NCI-H82 treated with DMSO at 0.1 percent for 48 hours (cell line): ENCODE measurements at regions not wholly inside any gene's neighbourhood (a gene's known extent, or its start where the extent isn't known, plus 50 kb on each side); places are given as distances from the start of the nearest gene placed in this dataset.

ENCODE experiments used
- DNase-seq: peaks from one replicate; lab custom pipeline; 2025; ENCODE audit not compliant: unreplicated experiment; lab: John Stamatoyannopoulos, UW

DNA sequence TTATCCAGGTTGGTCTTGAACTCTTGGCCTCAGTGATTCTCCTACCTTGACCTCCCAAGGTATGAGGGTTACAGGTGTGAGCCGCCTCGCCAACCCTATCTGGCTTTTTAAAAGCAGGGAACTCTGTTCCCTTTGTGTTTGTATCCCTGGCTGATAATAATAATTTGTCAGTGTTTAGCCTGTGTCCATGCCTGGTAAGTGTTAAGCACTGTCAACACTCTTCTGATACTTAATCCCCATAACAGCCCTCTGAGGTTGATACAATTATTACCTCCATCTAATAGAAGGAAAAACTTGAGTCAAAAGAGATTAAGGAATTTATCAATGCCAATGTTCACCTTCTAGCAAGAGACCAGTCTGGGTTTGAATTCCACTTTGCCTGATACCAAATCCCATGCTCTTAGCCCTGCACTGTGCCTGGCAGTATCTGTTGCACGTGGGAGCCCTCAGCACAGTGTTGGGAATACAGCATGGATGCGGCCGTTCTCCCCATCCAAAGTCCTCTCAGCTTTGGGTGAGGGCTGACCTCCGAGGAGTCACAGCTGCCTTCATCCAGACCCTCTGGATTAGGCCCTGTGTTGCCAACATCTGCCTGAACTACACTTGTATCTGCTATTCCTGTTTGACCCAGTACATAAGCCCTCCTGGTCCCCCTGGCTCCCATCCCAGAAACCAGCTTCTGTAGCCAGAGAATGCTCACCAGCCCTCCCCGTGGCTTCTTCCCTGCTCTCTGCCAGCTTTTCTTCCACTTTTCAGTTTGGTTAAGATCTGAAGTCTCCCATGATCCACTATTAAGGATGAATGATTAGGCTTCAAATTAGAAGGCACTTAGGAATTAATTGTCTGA, 335.6 kb upstream of the ASIC2 start:
- no peak for DNase-seq

DNA sequence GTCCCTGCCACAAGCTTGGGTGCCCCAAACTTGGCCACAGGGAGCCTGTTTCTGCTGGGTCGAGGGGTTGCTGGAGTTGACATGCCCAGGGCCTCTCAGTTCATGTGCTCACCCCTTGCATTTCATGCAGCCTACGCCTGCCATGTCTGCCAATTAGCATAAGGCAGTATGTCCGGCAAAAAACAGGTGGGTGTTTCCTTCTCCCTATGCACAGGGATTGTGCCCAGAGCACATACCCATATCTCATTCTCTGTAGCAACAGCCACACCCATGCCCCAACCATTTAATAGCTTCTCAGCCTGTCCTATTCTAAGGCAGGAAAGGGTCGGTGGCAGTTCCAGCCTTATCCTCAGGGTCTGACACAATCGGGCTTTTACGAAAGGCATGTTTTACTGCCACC, 340.4 kb upstream of the ASIC2 start:
- no peak for DNase-seq

DNA sequence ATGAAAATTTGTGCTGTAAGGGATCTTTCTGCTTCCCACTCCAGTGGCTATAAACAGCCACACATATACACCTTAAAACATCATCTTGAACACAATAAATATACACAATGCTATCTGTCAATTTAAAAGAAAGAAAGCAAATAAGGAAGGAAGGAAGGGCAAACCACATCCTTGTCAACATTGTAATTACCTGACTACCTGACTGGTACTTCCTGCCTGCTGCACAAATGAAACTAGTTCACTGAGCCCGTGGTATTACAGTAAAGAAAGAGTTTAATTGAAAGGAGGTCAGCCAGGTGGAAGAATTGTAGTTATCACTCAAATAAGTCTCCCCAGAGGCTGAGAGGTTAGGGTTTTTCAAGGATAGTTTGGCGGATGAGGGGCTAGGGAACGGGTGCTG, 344.4 kb upstream of the ASIC2 start:
- DNase-seq, result no peak

DNA sequence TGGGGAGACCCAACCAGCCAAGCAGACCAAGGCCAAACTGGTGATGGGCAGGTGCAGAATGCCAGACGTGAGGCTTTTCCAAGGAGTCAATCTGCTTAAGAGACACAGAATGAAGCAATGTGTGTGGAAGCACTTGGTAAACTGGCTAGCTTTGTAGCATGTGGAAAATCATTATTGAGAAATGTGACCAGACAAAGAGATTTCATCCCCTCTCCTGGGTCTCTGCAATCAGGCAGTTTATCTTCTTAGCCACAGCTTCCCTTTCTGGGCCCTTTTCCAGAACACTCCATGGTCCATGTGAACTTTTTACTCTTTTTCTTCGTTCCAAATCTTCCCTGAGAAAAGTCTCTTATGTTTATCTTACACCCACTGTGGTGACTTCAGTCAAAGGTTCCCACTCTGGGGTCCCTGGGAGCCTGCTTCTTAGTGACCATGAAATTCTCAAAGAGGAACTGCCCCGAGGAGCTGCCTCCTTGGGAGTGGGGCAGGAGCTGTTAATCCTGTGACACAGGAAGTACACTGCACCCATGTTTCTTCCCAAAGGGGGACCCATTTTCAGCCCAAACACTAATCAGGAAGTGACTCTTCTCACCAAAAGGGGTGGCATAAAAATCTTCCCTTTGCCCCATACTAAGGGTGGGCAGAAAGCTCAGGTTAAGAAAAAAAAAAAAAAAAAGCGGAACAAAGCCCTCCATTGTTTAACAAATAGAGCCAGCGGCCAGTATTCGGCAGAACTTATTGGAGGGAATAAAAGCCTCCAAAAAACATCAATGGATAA, 346.2 kb upstream of the ASIC2 start:
- DNase-seq, result no peak

DNA sequence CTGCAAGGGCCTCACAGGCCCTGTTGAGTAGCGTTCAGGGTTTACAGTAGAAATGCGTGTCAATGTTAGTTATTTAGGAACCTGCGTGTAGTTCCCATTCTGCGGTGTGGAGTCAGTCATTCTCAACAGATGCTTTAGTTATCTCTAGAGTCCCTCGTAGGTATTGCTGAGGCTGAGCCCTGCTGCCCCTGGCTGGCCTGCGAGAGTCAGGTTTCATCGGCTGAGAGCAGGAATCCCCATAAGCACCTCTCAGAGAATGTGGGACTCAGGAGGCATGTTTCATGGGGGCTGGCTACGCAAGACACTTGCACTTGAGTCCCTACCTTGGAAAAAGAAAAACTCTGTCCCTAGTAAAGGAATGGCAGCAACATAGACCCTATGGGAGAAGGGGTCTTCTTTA, 347.5 kb upstream of the ASIC2 start:
- DNase-seq, result no peak

DNA sequence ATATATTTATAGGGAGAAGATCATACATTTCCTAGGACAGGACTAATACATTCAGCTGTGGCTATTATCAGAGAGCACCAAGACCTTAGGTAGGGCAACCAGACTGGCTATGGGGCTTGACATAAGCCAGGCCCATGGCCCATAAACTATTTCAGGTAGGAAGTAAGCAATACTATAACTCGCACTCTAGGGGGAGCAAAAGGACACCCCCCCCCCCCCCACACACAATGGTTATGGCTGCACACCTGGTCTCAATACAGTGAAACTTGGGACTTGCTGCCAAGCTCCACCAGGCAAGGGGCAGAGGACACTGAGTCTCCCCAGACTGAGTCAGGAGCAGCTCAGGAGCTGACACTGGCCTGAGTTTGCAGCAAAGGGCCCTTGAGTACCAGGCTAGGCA, 348.9 kb upstream of the ASIC2 start:
- DNase-seq, result no peak

DNA sequence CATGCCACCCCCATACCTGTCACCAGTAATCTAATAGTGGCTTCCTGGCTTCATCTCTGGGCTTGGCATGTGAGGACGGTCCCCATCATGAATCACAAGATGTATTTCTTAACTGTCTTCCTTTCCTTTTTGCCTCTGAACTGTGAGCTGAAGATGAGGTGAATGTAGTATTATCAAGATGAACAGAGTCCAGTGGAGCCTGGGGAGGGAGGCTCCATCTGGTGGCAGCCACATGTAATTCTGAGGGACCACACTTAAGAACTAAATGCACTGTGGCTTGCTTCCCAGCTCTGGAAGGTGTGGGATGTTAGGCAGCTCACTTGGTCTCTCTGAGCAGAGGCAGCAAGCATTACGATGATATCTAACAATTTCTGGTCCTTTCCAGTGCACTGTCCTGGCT, 354.9 kb upstream of the ASIC2 start:
- no peak for DNase-seq

DNA sequence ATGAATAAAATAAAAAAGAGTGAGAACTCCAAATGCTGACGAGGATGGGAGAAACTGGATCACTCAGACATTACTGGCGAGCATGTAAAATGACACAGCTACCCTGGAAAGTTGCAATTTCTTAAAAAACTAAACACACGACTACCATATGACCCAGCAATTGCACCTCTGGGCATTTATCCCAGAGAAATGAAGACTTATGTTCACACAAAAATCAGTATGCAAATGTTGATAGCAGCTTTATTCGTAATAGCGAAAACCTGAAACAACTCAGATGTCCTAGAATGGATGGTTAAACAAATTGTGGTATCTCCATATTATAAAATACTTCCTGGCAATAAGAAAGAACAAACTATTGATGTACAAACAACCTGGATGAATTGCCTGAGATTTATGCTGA, 357.2 kb upstream of the ASIC2 start:
- no peak for DNase-seq

DNA sequence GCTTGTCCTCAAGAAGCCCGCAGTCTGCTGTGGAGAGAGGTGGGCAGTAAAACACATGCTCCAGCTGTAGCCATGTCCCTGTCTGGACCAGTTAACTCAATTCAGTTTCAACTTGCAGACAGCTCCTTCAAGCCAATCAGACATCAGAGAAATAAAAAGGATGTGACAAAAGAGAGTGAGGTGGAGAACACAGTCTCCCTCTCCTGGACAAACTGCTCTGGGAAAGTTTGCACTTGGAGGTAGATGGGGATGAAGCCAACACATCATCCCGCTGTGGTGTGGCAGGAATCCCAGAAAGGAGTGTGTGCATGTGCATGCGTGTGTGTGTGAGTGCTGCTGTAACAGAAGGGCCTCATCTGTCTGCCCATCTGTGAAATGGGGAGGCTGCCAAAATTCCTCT, 358.6 kb upstream of the ASIC2 start:
- no peak for DNase-seq

DNA sequence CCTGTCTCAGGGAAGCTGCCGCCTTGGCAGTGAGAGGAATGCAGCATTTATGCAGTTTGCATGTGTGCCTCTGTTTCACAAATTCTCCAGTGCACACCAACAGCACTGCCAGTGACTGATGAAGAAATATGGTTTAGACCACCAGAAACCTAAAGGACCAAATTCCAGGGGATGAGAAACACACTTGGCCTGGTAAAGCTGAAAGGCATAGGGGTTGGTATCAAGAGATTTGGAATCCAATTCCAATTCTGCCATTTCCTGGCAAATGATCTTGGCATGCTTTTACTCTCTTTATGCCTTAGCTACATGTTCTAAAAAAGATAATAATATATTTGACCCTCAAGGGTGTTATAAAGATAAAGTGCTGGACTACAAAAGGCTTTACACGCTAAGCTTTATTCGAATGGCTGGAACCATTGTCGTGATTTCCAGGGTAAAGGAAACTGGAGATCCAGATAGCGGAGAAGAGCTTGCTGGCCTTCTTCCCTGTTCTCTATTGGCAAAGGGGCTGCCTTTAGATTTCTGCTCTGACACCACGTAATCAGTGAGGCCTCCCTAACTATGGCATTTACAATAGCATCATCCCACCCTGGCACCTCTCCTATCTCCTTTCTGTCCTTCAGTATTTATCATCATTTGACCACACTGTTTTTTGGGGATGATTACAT, 359.8 kb upstream of the ASIC2 start:
- no peak for DNase-seq

DNA sequence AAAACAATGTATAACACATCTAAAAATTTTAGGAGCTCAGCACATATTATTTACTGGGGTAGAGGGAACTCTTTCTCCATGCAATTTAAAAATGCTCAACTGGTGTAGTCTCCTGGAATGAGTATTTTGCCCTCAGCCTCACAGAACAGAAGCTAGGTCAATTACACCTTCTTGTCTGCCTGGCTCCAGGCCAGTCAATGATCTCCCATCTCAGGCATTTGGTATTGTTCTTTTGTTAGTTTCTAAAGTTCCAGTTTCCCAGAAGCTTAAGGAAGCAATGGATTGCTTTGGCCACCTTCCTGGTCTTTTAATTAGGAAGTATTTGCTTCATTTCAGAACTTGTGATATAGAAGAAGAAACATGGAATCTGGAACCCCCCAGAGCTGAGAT, 360.3 kb upstream of the ASIC2 start:
- DNase-seq, result no peak

DNA sequence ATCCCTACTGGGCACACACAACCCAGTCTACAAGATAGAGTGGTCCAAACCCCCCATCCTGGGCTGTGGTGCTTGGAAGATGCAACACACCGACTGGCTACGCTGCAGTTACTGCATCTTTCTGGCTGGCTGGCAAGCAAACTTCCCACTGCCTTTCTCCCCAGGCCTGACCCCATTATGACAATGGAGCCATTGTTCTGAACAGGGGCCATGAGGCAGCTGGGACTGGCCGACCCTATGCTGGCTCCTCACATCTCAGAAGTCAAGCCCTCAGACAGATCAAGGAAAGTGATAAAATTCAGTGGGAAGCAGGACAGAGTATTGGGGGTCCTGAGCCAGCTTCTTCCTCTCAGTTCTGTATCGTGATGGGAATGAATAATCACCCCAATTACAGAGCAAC, 364.1 kb upstream of the ASIC2 start:
- DNase-seq, result no peak

DNA sequence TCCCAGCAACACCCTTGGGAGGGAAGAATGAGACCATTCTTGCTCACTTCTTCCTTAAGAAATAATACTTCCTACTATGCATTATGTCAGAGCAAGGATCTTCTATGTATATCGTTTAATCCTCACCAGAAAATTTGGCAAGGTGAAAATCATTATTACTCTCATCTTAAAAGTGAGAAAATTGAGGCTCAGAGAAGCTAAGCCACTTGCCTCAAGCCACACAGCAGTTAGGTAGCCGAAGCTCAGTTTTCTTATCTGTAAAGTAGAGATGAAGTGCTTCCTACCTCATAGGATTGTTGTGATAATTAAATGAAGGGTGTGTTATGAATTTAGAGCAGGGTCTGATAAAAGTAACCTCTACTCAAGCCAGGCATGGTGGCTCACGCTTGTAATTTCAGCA, 368.9 kb upstream of the ASIC2 start:
- no peak for DNase-seq

DNA sequence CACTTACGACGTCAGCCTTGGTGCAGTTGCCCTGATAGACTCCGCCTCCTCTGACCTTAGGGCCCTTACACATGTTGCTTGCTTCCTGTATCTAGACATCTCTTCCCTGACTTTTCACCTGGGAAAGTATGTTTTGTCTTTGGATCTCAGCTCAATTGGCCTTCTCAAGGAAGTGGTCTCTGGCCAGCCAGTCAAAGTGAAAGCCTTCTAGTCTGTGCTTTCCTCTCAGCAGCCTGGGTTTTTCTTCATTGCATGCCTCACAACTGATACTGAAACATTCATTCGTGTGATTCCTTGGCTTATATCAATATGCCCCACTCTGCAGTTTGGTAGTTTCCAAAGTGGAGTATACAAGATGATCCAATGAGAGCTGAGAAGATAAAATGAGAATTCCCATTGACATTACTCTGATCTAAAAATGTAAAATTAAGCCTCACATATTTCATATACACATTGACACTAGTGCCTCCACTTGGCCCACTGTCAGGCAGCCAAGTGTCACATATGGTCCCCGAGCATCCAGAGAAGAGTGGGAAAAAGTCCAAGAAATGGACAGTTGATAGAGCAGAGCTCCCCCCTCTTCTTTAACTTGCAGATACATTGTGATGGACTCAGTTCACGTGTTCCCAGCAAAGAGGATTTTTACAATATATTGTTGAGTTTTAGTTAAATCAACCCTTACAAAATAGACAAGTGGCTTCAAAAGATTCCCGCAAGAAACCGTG, 371.2 kb upstream of the ASIC2 start:
- no peak for DNase-seq

DNA sequence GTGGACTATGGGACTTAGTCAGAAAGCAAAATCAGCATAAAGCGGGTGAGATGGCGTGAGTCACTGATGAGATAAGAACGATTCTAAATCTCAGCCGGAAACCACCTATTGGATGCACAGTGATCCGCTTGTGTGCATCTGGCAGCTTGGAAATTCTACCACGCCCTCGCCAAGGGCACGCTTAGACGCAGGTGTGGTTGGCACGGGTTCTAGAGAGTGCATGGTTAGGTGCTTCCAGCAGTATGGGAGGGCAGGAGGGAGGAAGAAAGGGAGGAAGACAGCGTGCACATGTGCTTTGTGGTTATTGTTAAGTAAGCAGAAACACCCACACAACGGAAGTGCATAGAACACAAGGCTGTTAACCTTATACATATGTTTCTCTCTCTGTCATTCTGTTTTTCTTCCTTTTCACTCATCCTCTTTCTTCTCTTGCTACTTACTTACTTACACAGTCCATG, 374.0 kb upstream of the ASIC2 start:
- DNase-seq, result no peak

DNA sequence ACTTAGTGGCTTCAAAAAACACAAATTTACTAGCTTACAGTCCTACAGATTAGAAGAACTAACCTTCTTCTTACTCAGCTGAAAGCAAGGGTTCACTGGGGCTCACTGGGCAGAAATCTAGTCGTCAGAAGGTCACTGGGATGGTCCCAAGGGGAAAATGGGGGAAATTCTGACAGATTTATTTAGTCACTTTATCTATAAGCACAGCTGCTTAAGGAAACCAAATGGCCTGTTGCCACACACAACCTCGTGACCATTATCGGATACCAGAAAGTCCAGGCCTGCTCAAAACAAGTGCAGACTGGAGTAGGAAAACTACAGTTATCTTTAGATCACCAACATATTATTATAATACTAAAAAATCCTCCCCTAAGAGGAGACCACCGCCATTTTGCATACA, 374.6 kb upstream of the ASIC2 start:
- DNase-seq, result no peak

DNA sequence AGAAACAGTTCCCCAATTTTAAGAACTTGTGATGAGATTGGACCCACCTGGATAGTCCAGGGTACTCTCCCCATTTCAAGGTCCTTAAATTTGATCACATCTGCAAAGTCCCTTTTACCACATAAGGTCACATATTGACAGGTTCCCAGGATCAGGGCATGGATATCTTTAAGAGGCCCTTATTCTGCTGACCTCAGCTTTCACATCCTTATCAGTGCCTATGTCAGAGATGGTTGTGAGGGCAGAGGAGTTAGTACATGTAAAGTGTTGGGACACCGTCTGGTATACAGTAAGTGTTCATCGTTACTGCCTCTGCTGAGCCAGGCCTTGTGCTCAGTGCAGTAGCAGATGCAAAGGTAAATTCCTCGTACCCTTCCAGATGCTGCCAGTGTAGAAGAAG, 375.4 kb upstream of the ASIC2 start:
- DNase-seq, result no peak

DNA sequence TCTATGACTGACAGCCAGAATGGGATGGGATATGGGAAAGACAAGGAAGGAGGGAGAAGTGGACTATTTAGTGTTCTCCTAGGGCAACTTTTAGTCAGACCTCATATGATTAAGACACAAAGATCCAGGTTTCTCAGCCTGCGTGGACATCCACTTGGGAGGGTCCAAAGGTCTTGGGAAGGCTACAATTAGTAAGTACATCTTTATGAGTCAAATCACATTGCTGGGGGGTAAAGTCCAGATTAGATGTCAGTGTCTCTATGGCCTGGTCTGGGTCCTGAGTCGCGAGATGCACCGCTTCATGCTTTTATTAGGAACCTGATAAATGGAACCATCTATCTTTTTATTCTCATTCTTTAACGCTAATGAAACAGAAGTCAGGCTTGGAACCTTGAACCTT, 378.4 kb upstream of the ASIC2 start:
- no peak for DNase-seq

DNA sequence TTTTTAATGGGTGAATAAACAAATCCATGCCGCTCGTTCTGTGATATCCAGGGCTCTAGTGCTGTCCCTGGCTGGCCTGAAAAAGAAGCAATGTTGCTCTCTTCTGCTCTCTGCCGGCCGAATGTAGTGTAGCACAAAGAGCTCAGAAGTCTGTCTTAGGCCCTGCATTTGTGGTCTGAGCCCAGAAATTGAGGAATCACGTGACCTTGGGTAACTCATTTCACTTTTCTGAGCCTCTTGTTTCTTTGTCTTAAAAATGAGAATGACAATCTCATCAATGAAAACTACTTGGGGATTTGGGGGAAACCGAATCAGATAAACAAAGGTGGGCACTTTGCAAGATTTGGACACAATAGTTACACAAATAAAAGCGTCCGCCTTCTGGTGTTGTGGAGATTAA, 381.6 kb upstream of the ASIC2 start:
- DNase-seq, result no peak

DNA sequence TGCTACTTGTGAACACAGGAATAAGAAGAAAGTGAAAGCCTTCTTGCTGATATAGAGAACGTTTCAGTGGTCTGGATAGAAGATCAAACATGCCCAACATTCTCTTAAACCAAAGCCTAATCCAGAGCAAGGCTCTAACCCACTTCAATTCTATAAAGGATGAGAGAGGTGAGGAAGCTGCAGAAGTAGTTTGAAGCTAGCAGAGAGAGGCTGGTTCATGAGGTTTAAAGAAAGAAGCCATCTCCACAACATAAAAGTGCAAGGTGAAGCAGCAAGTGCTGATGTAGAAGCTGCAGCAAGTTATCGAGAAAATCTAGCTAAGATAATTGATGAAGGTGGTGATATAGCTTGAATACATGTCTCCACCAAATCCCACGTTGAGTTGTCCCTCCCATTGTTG, 383.3 kb upstream of the ASIC2 start:
- no peak for DNase-seq

DNA sequence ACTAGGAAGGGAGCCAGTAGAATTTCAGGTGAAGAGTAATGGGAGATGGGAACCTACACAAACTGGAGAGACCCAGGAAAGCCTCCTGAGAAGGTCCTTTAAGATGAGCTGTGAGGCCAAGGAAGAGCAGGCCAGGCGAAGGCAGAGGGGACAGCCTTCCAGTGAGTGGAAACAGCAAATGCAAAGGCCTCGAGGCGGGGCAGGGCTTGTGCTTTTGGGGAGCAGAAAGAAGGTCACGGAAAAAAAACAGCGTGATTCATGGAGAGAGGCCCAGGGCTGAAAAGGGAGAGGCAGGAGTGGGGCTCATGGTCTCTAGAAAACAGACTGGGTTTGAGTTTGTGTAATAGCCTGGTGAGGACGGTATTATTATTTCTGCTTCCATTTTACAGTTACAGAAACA, 386.5 kb upstream of the ASIC2 start:
- no peak for DNase-seq
